22Rv1 (cell line): ENCODE measurements at regions not wholly inside any gene's neighbourhood (a gene's known extent, or its start where the extent isn't known, plus 50 kb on each side); places are given as distances from the start of the nearest gene placed in this dataset.

ENCODE experiments used
- H3K27ac ChIP-seq: fragments of 450-650 bp; 2 replicates; pipeline ENCODE4 v1.5.1; 2017
- CTCF ChIP-seq: fragments of 450-650 bp; IDR thresholded peaks from 2 replicates; pipeline ENCODE4 v1.5.1; 2017; ENCODE audit warnings: mild to moderate bottlenecking
- ZFX ChIP-seq: fragments of 450-650 bp; IDR thresholded peaks from 2 replicates; pipeline ENCODE4 v1.6.1; 2017; ENCODE audit warnings: antibody characterized with exemption, borderline replicate concordance

DNA sequence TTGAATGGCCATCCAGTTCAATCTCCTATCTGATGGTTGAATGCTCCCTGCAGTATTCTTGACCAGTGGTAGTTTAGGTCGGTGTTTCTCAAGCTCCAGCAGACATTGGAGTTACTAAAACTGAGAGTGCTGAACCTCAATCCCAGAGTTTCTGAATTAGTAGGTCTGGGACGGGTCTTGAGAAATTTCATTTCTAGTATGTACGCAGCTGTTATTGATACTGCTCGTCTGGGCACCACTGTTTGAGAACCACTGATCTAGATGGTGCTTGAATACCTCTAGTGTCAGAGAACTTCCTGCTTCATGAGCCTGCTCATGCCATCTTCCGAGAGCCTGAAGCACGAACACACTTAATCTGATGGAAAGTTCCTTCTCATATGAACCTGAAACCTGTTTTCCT, 99.4 kb upstream of the CREB5 start:
- TF ChIP-seq ZFX (no peak), CTCF (no peak)
- H3K27ac ChIP-seq, result no peak overlapping the region

- TF ChIP-seq ZFX (no peak), CTCF (no peak)
- H3K27ac ChIP-seq, result no peak overlapping the region
Measured at GRCh38 chr7:28314841-28315240, 97.5 kb upstream of the CREB5 start.

DNA sequence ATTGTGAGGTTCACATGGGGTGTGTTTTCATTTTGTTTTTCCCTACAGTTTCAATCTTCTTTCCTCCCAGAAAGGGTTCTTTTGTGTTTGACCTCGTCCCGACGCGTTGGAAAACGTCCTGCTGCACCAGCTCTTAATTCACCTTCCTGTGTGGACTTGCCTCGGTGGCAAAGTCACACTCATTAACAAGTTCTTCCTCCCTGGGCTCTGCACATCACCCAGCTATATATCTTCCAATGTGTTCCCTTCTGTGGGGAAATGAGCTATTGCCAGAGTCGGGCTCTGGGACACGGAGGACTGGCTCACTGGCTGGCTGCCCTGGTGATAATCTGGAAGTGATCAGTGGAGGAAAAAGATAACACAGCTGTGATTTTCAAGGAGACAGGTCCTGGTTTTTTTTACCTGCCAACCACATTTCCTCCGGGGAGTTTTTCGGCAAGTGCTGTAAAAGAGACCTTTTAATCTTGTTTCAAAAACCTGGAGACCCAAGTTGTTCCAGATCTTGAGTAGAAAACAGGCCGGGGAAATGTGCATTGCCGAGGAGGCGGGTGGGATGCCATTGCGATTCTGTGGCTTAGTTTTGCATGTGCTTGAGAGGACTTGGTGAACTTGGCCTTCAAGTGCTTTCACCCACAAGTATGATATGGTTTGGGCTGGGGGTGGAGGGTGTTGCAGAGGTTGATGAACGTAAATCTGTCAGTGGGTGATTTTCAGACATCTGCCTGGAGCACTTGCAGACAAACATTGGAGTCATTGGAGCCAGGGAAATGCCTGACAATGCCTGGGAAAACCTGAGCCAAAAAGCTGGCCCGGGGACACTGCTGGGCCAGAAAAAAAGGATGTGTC, 96.5 kb upstream of the CREB5 start:
- TF ChIP-seq CTCF (no peak), ZFX (no peak)

DNA sequence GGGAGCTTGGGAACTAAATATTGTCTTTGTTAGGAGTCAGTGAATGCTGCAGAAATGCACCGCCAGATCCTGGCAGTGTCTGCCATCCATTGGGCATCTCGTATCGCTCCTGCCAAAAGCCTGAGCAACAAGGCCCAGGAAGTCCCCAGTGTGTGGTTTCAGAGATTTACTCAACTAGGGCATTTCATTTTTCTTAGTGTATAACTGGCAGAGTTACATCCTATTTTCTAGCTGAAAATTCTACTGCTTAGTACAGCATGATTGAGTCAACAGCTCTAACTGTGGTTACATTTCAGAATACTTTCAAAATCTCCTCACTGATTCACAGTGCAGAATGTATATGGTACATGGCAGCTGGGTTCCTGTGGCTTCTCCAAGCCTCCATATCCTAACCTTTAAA, 95.8 kb upstream of the CREB5 start:
- TF ChIP-seq ZFX, result no peak
- no peak for TF ChIP-seq CTCF
- H3K27ac ChIP-seq, result no peak overlapping the region

More for the DNA sequence above, 96.5 kb upstream of the CREB5 start:
- H3K27ac ChIP-seq, result no peak overlapping the region

GRCh38 chr7:28318101-28318762, 94.1 kb upstream of the CREB5 start:
- H3K27ac ChIP-seq, result no peak overlapping the region
- TF ChIP-seq ZFX (no peak), CTCF (no peak)

DNA sequence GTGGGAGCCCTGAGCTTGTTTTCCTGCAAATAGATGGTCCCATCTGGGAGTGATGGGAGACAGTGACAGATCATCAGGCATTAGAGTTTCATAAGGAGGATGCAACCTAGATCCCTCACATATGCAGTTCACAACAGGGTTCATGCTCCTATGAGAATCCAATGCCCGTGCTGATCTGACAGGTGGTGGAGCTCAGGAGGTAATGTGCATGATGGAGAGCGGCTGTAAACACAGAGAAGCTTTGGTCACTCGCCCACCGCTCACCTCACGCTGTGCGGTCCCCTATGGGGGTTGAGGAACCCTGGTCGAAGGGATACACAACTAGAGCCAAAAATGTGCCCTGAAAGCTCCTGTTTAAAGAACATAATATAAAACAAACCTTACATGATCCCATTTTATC, 88.5 kb upstream of the CREB5 start:
- TF ChIP-seq ZFX (no peak), CTCF (no peak)
- H3K27ac ChIP-seq, result no peak overlapping the region

GRCh38 chr7:28328146-28328545, 84.2 kb upstream of the CREB5 start:
- no peak overlapping the region for H3K27ac ChIP-seq
- TF ChIP-seq CTCF (no peak), ZFX (no peak)
